ENCODE measurements at regions not wholly inside any gene's neighbourhood (a gene's known extent, or its start where the extent isn't known, plus 50 kb on each side); places are given as distances from the start of the nearest gene placed in this dataset.

- no peak overlapping the region for H3K4me3 Mint-ChIP-seq
- no peaks in the 10 kb centered on the region for H3K27me3 ChIP-seq (ENCODE audit: control insufficient read depth in 2 of 2, insufficient read depth in 2 of 2, low read length in 2 of 2)
- H3K27me3 Mint-ChIP-seq (ENCODE audit: low read depth in 3 of 3): peaks cover 0 to 5% (median 3%) of the 10 kb centered on the region in 3 donors
- H3K4me2 ChIP-seq (replicated peaks; ENCODE audit: extremely low read depth, low read length, poor library complexity, severe bottlenecking): no peak overlapping the region
- H3K9ac ChIP-seq (ENCODE audit: insufficient read depth, low read length, poor library complexity, severe bottlenecking): no peak overlapping the region
- intact Hi-C loops (cut with micrococcal nuclease): no loop called here
- H3K79me2 ChIP-seq (ENCODE audit: insufficient read depth, low read length): no peaks in the 10 kb centered on the region
- H3K9me3 Mint-ChIP-seq: peaks cover 0 to 7% (median 0%) of the 10 kb centered on the region in 7 donors
- no CpG with 5 or more reads among the region's 3 CpGs for WGBS (ENCODE audit: insufficient coverage)
- H3K9me3 ChIP-seq (replicated peaks in 1 of 2; ENCODE audit: control insufficient read depth in 1 of 2, insufficient read depth in 1 of 2, low read length in 2 of 2): no peaks in the 10 kb centered on the region
- no peaks in the 10 kb centered on the region for H3K36me3 Mint-ChIP-seq
- no peak for DNase-seq
- no peaks in the 10 kb centered on the region for H4K20me1 ChIP-seq (ENCODE audit: insufficient read depth, low read length)
- TF ChIP-seq CTCF (IDR thresholded peaks at IDR 0.05): no peak
- H3K4me1 Mint-ChIP-seq: no peaks in the 10 kb centered on the region
- H3K4me3 ChIP-seq (replicated peaks in 1 of 3; ENCODE audit: low read depth in 2 of 3, low read length in 3 of 3): no peak overlapping the region
- no peak overlapping the region for H2AFZ ChIP-seq (ENCODE audit: insufficient read depth, low read depth, low read length, poor library complexity, severe bottlenecking)
- H3K4me1 ChIP-seq (ENCODE audit: control insufficient read depth in 1 of 2, insufficient read depth in 2 of 2, low read length in 2 of 2): no peaks in the 10 kb centered on the region
- H3K36me3 ChIP-seq (replicated peaks in 1 of 2; ENCODE audit: control insufficient read depth in 1 of 2, insufficient read depth in 2 of 2, low read length in 2 of 2): no peaks in the 10 kb centered on the region
- H3K27ac ChIP-seq (ENCODE audit: low read depth in 1 of 2, low read length in 2 of 2): no peak overlapping the region
- H3K27ac Mint-ChIP-seq: no peak overlapping the region
Measured at GRCh38 chr10:52979295-52979990, 206.9 kb upstream of the MBL2 start.

- Mint-ChIP-seq H3K36me3 (no peaks in the 10 kb centered on the region), H3K27me3 (ENCODE audit: low read depth in 3 of 3) (peaks cover 0 to 5% (median 0%) of the 10 kb centered on the region in 3 donors), H3K4me3 (no peak overlapping the region), H3K9me3 (peaks cover 0 to 6% (median 2%) of the 10 kb centered on the region in 7 donors), H3K4me1 (no peaks in the 10 kb centered on the region), H3K27ac (no peak overlapping the region)
- Histone ChIP-seq H3K27me3 (ENCODE audit: control insufficient read depth in 2 of 2, insufficient read depth in 2 of 2, low read length in 2 of 2) (no peaks in the 10 kb centered on the region), H3K4me3 (replicated peaks in 1 of 3; ENCODE audit: low read depth in 2 of 3, low read length in 3 of 3) (no peak overlapping the region), H3K4me1 (ENCODE audit: control insufficient read depth in 1 of 2, insufficient read depth in 2 of 2, low read length in 2 of 2) (no peaks in the 10 kb centered on the region), H3K4me2 (replicated peaks; ENCODE audit: extremely low read depth, low read length, poor library complexity, severe bottlenecking) (no peak overlapping the region), H3K27ac (ENCODE audit: low read depth in 1 of 2, low read length in 2 of 2) (no peak overlapping the region), H3K9me3 (replicated peaks in 1 of 2; ENCODE audit: control insufficient read depth in 1 of 2, insufficient read depth in 1 of 2, low read length in 2 of 2) (no peaks in the 10 kb centered on the region), H3K79me2 (ENCODE audit: insufficient read depth, low read length) (no peaks in the 10 kb centered on the region), H2AFZ (ENCODE audit: insufficient read depth, low read depth, low read length, poor library complexity, severe bottlenecking) (no peak overlapping the region), H3K9ac (ENCODE audit: insufficient read depth, low read length, poor library complexity, severe bottlenecking) (no peak overlapping the region), H3K36me3 (replicated peaks in 1 of 2; ENCODE audit: control insufficient read depth in 1 of 2, insufficient read depth in 2 of 2, low read length in 2 of 2) (no peaks in the 10 kb centered on the region), H4K20me1 (ENCODE audit: insufficient read depth, low read length) (no peaks in the 10 kb centered on the region)
- WGBS (ENCODE audit: insufficient coverage): no CpG with 5 or more reads among the region's 2 CpGs
- intact Hi-C loops (cut with micrococcal nuclease): no loop called here
- DNase-seq: no peak
- TF ChIP-seq CTCF (IDR thresholded peaks at IDR 0.05): no peak
Measured at GRCh38 chr10:52977581-52977980, 205.0 kb upstream of the MBL2 start.
